IMR-90 (cell line): ENCODE measurements at regions not wholly inside any gene's neighbourhood (a gene's known extent, or its start where the extent isn't known, plus 50 kb on each side); places are given as distances from the start of the nearest gene placed in this dataset.

Source experiments
- ATAC-seq: fragments of 200-7000 bp; cut with Tn5 transposase; 2 replicates; pipeline ENCODE4 v1.9.1; 2020; ENCODE audit warnings: low read depth, mild to moderate bottlenecking, moderate library complexity
- BruUV-seq: library from RNA; stranded (reverse); fragments of 400-500 nt; replicated peaks from 2 replicates; lab custom pipeline; 2021; lab: Mats Ljungman, UMichigan
- CTCF ChIA-PET: fragments of 300-600 bp; formaldehyde crosslinking; extraction: SDS; loops from one replicate; lab custom pipeline; 2021; ENCODE audit warnings: antibody characterized with exemption; lab: Yijun Ruan, JAX
- POLR2A ChIA-PET: fragments of 300-600 bp; sonication (Branson Sonifier 250); formaldehyde crosslinking; loops from one replicate; lab custom pipeline; 2022; ENCODE audit warnings: antibody characterized with exemption; ENCODE audit not compliant: unreplicated experiment; lab: Charles Lee
- DNase-seq: peaks from one replicate; pipeline ENCODE4 v3.0.0; 2013
- H2AFZ ChIP-seq: replicated peaks from 2 replicates; pipeline ENCODE3; 2013; ENCODE audit warnings: low read length, mild to moderate bottlenecking; ENCODE audit not compliant: poor library complexity
- H2AK5ac ChIP-seq: 2 replicates; pipeline ENCODE4 v1.6.1; 2013; ENCODE audit warnings: low read depth, low read length, inconsistent platforms
- H2AK9ac ChIP-seq: replicated peaks from 2 replicates; pipeline ENCODE3; 2013; ENCODE audit warnings: mild to moderate bottlenecking, low read depth, low read length, moderate library complexity; ENCODE audit not compliant: poor library complexity
- H2BK120ac ChIP-seq: 2 replicates; pipeline ENCODE4 v1.6.1; 2013; ENCODE audit warnings: low read depth, low read length, inconsistent platforms
- H2BK15ac ChIP-seq: 3 replicates; pipeline ENCODE4 v1.6.1; 2013; ENCODE audit warnings: low read depth, low read length, inconsistent platforms
- H2BK20ac ChIP-seq: 2 replicates; pipeline ENCODE4 v1.6.1; 2013; ENCODE audit warnings: low read depth, mild to moderate bottlenecking, inconsistent platforms, low read length, moderate library complexity
- H2BK5ac ChIP-seq: 2 replicates; pipeline ENCODE4 v1.6.1; 2013; ENCODE audit warnings: mild to moderate bottlenecking, low read depth, low read length, inconsistent platforms; ENCODE audit not compliant: poor library complexity, severe bottlenecking
- H3K14ac ChIP-seq: replicated peaks from 2 replicates; pipeline ENCODE4 v1.6.1; 2013; ENCODE audit warnings: low read depth, low read length, inconsistent platforms
- H3K18ac ChIP-seq: 2 replicates; pipeline ENCODE4 v1.6.1; 2013; ENCODE audit warnings: low read depth, low read length, control low read depth
- H3K23ac ChIP-seq: 2 replicates; pipeline ENCODE4 v1.6.1; 2013; ENCODE audit warnings: low read depth, low read length, inconsistent platforms
- H3K27ac ChIP-seq: 2 replicates; pipeline ENCODE4 v1.5.1; 2013; ENCODE audit warnings: mild to moderate bottlenecking, control low read depth, low read length; ENCODE audit not compliant: insufficient read depth
- H3K27me3 ChIP-seq: 2 replicates; pipeline ENCODE4 v1.6.1; 2013; ENCODE audit warnings: low read length; ENCODE audit not compliant: control insufficient read depth, insufficient read depth
- H3K36me3 ChIP-seq: 2 replicates; pipeline ENCODE4 v1.6.1; 2013; ENCODE audit warnings: low read length, mixed read lengths; ENCODE audit not compliant: control insufficient read depth, insufficient read depth
- H3K4ac ChIP-seq: 2 replicates; pipeline ENCODE4 v1.6.1; 2013; ENCODE audit warnings: low read depth, low read length, inconsistent platforms
- H3K4me1 ChIP-seq: 2 replicates; pipeline ENCODE4 v1.6.1; 2013; ENCODE audit warnings: low read length, mixed read lengths; ENCODE audit not compliant: control insufficient read depth, insufficient read depth
- H3K4me2 ChIP-seq: 2 replicates; pipeline ENCODE4 v1.6.1; 2013; ENCODE audit warnings: low read depth, mild to moderate bottlenecking, control low read depth, low read length, moderate library complexity
- H3K4me3 ChIP-seq: 2 replicates; pipeline ENCODE4 v1.5.1; 2013; ENCODE audit warnings: low read depth, mild to moderate bottlenecking, control low read depth, low read length, moderate library complexity; ENCODE audit not compliant: insufficient read depth
- H3K56ac ChIP-seq: 2 replicates; pipeline ENCODE4 v1.6.1; 2013; ENCODE audit warnings: low read length, inconsistent platforms; ENCODE audit not compliant: insufficient read depth; ENCODE audit errors: extremely low read depth
- H3K79me1 ChIP-seq, 2 experiments: 2 replicates each; pipeline ENCODE4 v1.6.1; 2013; ENCODE audit warnings: low read length in 2 of 2, inconsistent platforms in 1 of 2, low read depth in 1 of 2
- H3K9ac ChIP-seq: 2 replicates; pipeline ENCODE4 v1.6.1; 2013; ENCODE audit warnings: low read depth, low read length, control low read depth
- H3K9me1 ChIP-seq: 2 replicates; pipeline ENCODE4 v1.6.1; 2013; ENCODE audit warnings: low read length, inconsistent platforms; ENCODE audit not compliant: insufficient read depth
- H3K9me3 ChIP-seq: 2 replicates; pipeline ENCODE4 v1.6.1; 2013; ENCODE audit warnings: low read length; ENCODE audit not compliant: control insufficient read depth, insufficient read depth
- H4K20me1 ChIP-seq: 2 replicates; pipeline ENCODE4 v1.6.1; 2013; ENCODE audit warnings: low read length, inconsistent platforms; ENCODE audit not compliant: insufficient read depth
- H4K5ac ChIP-seq: 2 replicates; pipeline ENCODE4 v1.6.1; 2013; ENCODE audit warnings: mild to moderate bottlenecking, low read depth, low read length, control low read depth
- H4K8ac ChIP-seq, 2 experiments: 2 replicates each; pipeline ENCODE4 v1.6.1; 2013; ENCODE audit warnings: low read depth in 2 of 2, low read length in 2 of 2, control low read depth in 1 of 2, inconsistent platforms in 1 of 2
- H4K91ac ChIP-seq: 2 replicates; pipeline ENCODE4 v1.6.1; 2013; ENCODE audit warnings: low read depth, low read length, inconsistent platforms; ENCODE audit not compliant: insufficient read depth
- BHLHE40 ChIP-seq: fragments of 150-350 bp; IDR thresholded peaks from 2 replicates; pipeline ENCODE4 v1.6.1; 2016; ENCODE audit warnings: mild to moderate bottlenecking, low read depth, low read length
- CEBPB ChIP-seq: IDR thresholded peaks from 2 replicates; pipeline ENCODE4 v1.6.1; 2012; ENCODE audit warnings: low read depth, low read length, improper control_type of control experiment
- CHD1 ChIP-seq: IDR thresholded peaks from 2 replicates; pipeline ENCODE4 v1.6.1; 2012; ENCODE audit warnings: low read depth, low read length, improper control_type of control experiment
- CTCF ChIP-seq: conservative IDR thresholded peaks from 2 replicates; pipeline ENCODE4 v1.5.1; 2012; ENCODE audit warnings: mild to moderate bottlenecking, low read depth, low read length, improper control_type of control experiment
- ELK1 ChIP-seq: fragments of 150-350 bp; IDR thresholded peaks from 2 replicates; pipeline ENCODE4 v1.6.1; 2016; ENCODE audit warnings: low read depth, mild to moderate bottlenecking, low read length, moderate library complexity, borderline replicate concordance
- FOS ChIP-seq: fragments of 150-350 bp; IDR thresholded peaks from 2 replicates; pipeline ENCODE4 v1.6.1; 2016; ENCODE audit warnings: low read depth, low read length
- MAFK ChIP-seq: IDR thresholded peaks from 2 replicates; pipeline ENCODE4 v1.6.1; 2012; ENCODE audit warnings: low read depth, low read length, improper control_type of control experiment
- MAZ ChIP-seq: IDR thresholded peaks from 2 replicates; pipeline ENCODE4 v1.6.1; 2012; ENCODE audit warnings: low read depth, mild to moderate bottlenecking, low read length, improper control_type of control experiment, moderate library complexity, borderline replicate concordance
- MXI1 ChIP-seq: IDR thresholded peaks from 2 replicates; pipeline ENCODE4 v1.6.1; 2012; ENCODE audit warnings: low read depth, mild to moderate bottlenecking, low read length, moderate library complexity, borderline replicate concordance
- NFE2L2 ChIP-seq: fragments of 150-350 bp; IDR thresholded peaks from 2 replicates; pipeline ENCODE4 v1.6.1; 2016; ENCODE audit warnings: low read depth, mild to moderate bottlenecking, low read length
- POLR2A ChIP-seq: IDR thresholded peaks from 2 replicates; pipeline ENCODE4 v1.6.1; 2012; ENCODE audit warnings: mild to moderate bottlenecking, low read depth, low read length
- RAD21 ChIP-seq: IDR thresholded peaks from 2 replicates; pipeline ENCODE4 v1.6.1; 2012; ENCODE audit warnings: low read length, improper control_type of control experiment
- RCOR1 ChIP-seq: IDR thresholded peaks from 2 replicates; pipeline ENCODE4 v1.6.1; 2012; ENCODE audit warnings: mild to moderate bottlenecking, low read length, improper control_type of control experiment; ENCODE audit not compliant: insufficient replicate concordance
- RFX5 ChIP-seq: IDR thresholded peaks from 2 replicates; pipeline ENCODE4 v1.8.0; 2012; ENCODE audit warnings: low read depth, mild to moderate bottlenecking, low read length, moderate library complexity
- SMC3 ChIP-seq: fragments of 150-350 bp; IDR thresholded peaks from 2 replicates; pipeline ENCODE4 v1.6.1; 2016; ENCODE audit warnings: low read depth, mild to moderate bottlenecking, antibody characterized with exemption, low read length, moderate library complexity
- USF2 ChIP-seq: fragments of 150-350 bp; IDR thresholded peaks from 2 replicates; pipeline ENCODE4 v1.6.1; 2017; ENCODE audit warnings: mild to moderate bottlenecking, antibody characterized with exemption, low read length, low read depth
- WGBS, 2 experiments: methylation state at CpG; one replicate each; pipeline versions ENCODE4 v1.1.5 to v1.1.7; 2013; ENCODE audit warnings: missing lambda C conversion rate in 2 of 2; ENCODE audit not compliant: insufficient read length in 1 of 2; ENCODE audit errors: extremely low coverage in 2 of 2; 5-methylcytosine and 5-hydroxymethylcytosine counted together
- dilution Hi-C: fragments of 300-500 bp; cut with HindIII; formaldehyde crosslinking; loops from one replicate; pipeline ENCODE4 v1.14.3; 2018; ENCODE audit warnings: low sequenced_read_pairs; ENCODE audit not compliant: unreplicated experiment
- in situ Hi-C: fragments of 300-500 bp; cut with MboI; formaldehyde crosslinking; loops from 3 replicates; pipeline ENCODE4 v1.14.3; 2019; ENCODE audit warnings: low sequenced_read_pairs, inconsistent platforms, mixed read lengths
- intact Hi-C: fragments of 100-400 bp; cut with micrococcal nuclease; formaldehyde crosslinking; loops from 2 replicates; pipeline ENCODE4 v1.10.0; 2022

GRCh38 chr11:38095268-38095667 is 1497.2 kb upstream of the RAG2 start:
- no TSS peak for BruUV-seq
- Histone ChIP-seq H3K18ac (no peak overlapping the region), H3K56ac (no peak overlapping the region), H4K20me1 (no peaks in the 10 kb centered on the region), H3K9ac (no peak overlapping the region), H2BK20ac (no peak overlapping the region), H2BK15ac (no peak overlapping the region), H3K9me3 (peaks cover 7% of the 10 kb centered on the region), H3K4me2 (no peak overlapping the region), H2AK5ac (no peak overlapping the region), H3K36me3 (no peaks in the 10 kb centered on the region), H3K27me3 (no peaks in the 10 kb centered on the region), H3K4ac (no peak overlapping the region), H3K27ac (no peak overlapping the region), H3K4me1 (no peaks in the 10 kb centered on the region), H2BK120ac (no peak overlapping the region), H3K14ac (no peak overlapping the region), H3K9me1 (no peaks in the 10 kb centered on the region), H3K23ac (no peak overlapping the region), H2BK5ac (no peak overlapping the region), H2AFZ (no peak overlapping the region), H4K91ac (no peak overlapping the region), H4K8ac (no peak overlapping the region), H3K4me3 (no peak overlapping the region), H2AK9ac (no peak overlapping the region), H3K79me1 (no peaks in the 10 kb centered on the region), H4K5ac (no peak overlapping the region)
- intact Hi-C loops = no loop called here
- dilution Hi-C loops = no loop called here
- POLR2A ChIA-PET = no interaction called here
- DNase-seq (no peak), ATAC-seq (no peak)
- CTCF ChIA-PET = no interaction called here
- TF ChIP-seq NFE2L2 = no peak
- no peak for TF ChIP-seq USF2
- no peak for TF ChIP-seq MXI1
- no peak for TF ChIP-seq RFX5
- no peak for TF ChIP-seq ELK1
- TF ChIP-seq CTCF = no peak
- TF ChIP-seq MAZ = no peak
- TF ChIP-seq CEBPB = no peak
- TF ChIP-seq FOS = no peak
- no peak for TF ChIP-seq MAFK
- no peak for TF ChIP-seq RAD21
- no peak for TF ChIP-seq BHLHE40
- no peak for TF ChIP-seq CHD1
- no peak for TF ChIP-seq SMC3
- no peak for TF ChIP-seq POLR2A
- no peak for TF ChIP-seq RCOR1
- no CpG with 5 or more reads among the region's 2 CpGs for WGBS, 2 experiments
- in situ Hi-C loops = no loop called here
